ENCODE measurements at regions not wholly inside any gene's neighbourhood (a gene's known extent, or its start where the extent isn't known, plus 50 kb on each side); places are given as distances from the start of the nearest gene placed in this dataset.

DNA sequence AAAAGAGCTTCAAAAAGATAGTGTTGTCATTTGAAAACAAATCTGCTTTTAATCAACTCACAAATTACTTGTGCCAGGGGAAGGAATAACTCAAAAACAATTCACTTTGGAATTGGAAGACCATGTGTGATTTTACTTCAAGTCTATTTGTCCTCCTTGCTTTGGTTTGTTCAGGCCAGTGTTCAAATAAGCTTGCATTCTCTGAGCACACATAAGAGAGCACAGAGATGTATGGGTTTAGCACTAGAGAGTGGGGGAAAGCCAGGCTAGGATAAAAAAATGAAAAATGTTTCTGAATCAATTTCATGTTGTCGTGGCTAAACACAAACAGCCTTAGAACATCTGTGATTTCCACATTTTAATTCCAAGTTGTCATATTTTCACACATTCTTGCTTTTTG lies 325.7 kb upstream of the LYPLAL1 start:
- no peak for TF ChIP-seq POLR2A (IDR thresholded peaks at IDR 0.05)
- TF ChIP-seq CTCF (IDR thresholded peaks at IDR 0.05) = no peak

Data from esophagus squamous epithelium (tissue), 4 donors.